Endothelial cell of umbilical vein (primary cell): ENCODE measurements at regions not wholly inside any gene's neighbourhood (a gene's known extent, or its start where the extent isn't known, plus 50 kb on each side); places are given as distances from the start of the nearest gene placed in this dataset.

Source experiments
- EZH2 ChIP-seq: IDR thresholded peaks from 2 replicates; pipeline ENCODE4 v1.6.1; 2012; ENCODE audit warnings: borderline replicate concordance, low read depth, mild to moderate bottlenecking, moderate library complexity, low read length, inconsistent platforms; ENCODE audit not compliant: severe bottlenecking
- FOS ChIP-seq: IDR thresholded peaks from 2 replicates; pipeline ENCODE4 v1.6.1; 2011; ENCODE audit warnings: mild to moderate bottlenecking, low read length, moderate library complexity, borderline replicate concordance; ENCODE audit not compliant: insufficient read depth
- GATA2 ChIP-seq: IDR thresholded peaks from 2 replicates; pipeline ENCODE4 v1.7.0; 2011; ENCODE audit warnings: low read depth, mild to moderate bottlenecking, moderate library complexity, mixed read lengths, low read length; ENCODE audit not compliant: insufficient read length, insufficient read depth
- JUN ChIP-seq: IDR thresholded peaks from 2 replicates; pipeline ENCODE4 v1.6.1; 2011; ENCODE audit warnings: borderline replicate concordance, low read depth; ENCODE audit not compliant: insufficient read length, insufficient read depth
- MYC ChIP-seq: IDR thresholded peaks from one replicate; pipeline ENCODE4 v1.6.1; 2011; ENCODE audit warnings: mild to moderate bottlenecking, low read depth, low read length
- POLR2A ChIP-seq: IDR thresholded peaks from 2 replicates; pipeline ENCODE4 v1.6.1; 2012; ENCODE audit warnings: low read depth, mild to moderate bottlenecking, control low read depth, low read length
- POLR2AphosphoS5 ChIP-seq: IDR thresholded peaks from 2 replicates; pipeline ENCODE4 v1.6.1; 2012; ENCODE audit warnings: low read depth, mild to moderate bottlenecking, control low read depth, low read length, moderate library complexity; ENCODE audit not compliant: insufficient read depth
- TF ChIP-seq, protein P1 (sequence below), 2 donors: IDR thresholded peaks; 1 replicate in 1 of 2; 2 replicates in 1 of 2; pipeline ENCODE4 v1.5.1; 2011; ENCODE audit warnings: low read length in 2 of 2, mild to moderate bottlenecking in 2 of 2, moderate library complexity in 2 of 2, control low read depth in 1 of 2, inconsistent platforms in 1 of 2, low read depth in 1 of 2; ENCODE audit not compliant: insufficient read depth in 1 of 2; ENCODE audit errors: extremely low read depth in 1 of 2
- TF ChIP-seq, protein P2 (sequence below): IDR thresholded peaks from 2 replicates; pipeline ENCODE4 v1.6.1; 2011; ENCODE audit not compliant: insufficient read depth, insufficient read length

DNA sequence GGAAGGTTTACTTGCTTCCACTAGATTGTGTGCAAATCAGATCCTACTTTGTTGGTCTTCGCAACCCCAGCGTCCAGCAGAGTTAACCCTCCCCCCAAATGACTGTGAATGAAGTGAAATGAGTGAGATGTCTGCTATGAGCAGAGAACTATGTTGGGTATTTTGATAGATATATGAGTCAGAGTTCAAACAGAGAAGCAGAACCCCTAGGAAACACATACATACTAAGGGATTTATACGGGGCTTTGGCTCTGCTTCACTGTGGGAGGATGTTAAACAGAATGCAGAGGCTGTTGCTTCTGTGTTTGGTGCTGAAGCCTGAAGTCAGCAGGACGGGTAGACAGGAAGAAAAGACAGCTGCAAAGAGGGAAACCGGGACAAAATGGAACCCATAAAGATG is 197.0 kb downstream of the MZT1 start:
- TF ChIP-seq POLR2A (no peak), POLR2AphosphoS5 (no peak), JUN (no peak), EZH2 (no peak), FOS (no peak), MYC (no peak), GATA2 (no peak)
- TF ChIP-seq, protein P1, sequence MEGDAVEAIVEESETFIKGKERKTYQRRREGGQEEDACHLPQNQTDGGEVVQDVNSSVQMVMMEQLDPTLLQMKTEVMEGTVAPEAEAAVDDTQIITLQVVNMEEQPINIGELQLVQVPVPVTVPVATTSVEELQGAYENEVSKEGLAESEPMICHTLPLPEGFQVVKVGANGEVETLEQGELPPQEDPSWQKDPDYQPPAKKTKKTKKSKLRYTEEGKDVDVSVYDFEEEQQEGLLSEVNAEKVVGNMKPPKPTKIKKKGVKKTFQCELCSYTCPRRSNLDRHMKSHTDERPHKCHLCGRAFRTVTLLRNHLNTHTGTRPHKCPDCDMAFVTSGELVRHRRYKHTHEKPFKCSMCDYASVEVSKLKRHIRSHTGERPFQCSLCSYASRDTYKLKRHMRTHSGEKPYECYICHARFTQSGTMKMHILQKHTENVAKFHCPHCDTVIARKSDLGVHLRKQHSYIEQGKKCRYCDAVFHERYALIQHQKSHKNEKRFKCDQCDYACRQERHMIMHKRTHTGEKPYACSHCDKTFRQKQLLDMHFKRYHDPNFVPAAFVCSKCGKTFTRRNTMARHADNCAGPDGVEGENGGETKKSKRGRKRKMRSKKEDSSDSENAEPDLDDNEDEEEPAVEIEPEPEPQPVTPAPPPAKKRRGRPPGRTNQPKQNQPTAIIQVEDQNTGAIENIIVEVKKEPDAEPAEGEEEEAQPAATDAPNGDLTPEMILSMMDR (IDR thresholded peaks at IDR 0.05; ENCODE audit: extremely low read depth in 1 of 2, insufficient read depth in 1 of 2, low read depth in 1 of 2, low read length in 2 of 2): no peak
- TF ChIP-seq, protein P2, sequence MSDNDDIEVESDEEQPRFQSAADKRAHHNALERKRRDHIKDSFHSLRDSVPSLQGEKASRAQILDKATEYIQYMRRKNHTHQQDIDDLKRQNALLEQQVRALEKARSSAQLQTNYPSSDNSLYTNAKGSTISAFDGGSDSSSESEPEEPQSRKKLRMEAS: no peak
